Fibroblast of mammary gland (primary cell): ENCODE measurements at regions not wholly inside any gene's neighbourhood (a gene's known extent, or its start where the extent isn't known, plus 50 kb on each side); places are given as distances from the start of the nearest gene placed in this dataset.

Source experiments
- DNase-seq: peaks from one replicate; pipeline ENCODE4 v3.0.0-alpha.2; 2010; ENCODE audit warnings: low read depth
- H3K4me3 ChIP-seq: 2 replicates; pipeline ENCODE4 v1.5.1; 2011; ENCODE audit warnings: low read depth, mild to moderate bottlenecking, low read length, moderate library complexity; ENCODE audit not compliant: control insufficient read depth
- CTCF ChIP-seq: conservative IDR thresholded peaks from 2 replicates; pipeline ENCODE4 v1.5.1; 2011; ENCODE audit warnings: low read depth, low read length, inconsistent platforms; ENCODE audit not compliant: control insufficient read depth, insufficient read depth

- DNase-seq: no peak
- H3K4me3 ChIP-seq: no peak overlapping the region
- TF ChIP-seq CTCF: no peak
Measured at GRCh38 chr6:18335948-18336347, 51.2 kb upstream of the RNF144B start.

- DNase-seq: no peak
- no peak for TF ChIP-seq CTCF
- H3K4me3 ChIP-seq: no peak overlapping the region
Measured at GRCh38 chr6:18334251-18334650, 52.9 kb upstream of the RNF144B start.

GRCh38 chr6:18330548-18331081 lies 56.5 kb upstream of the RNF144B start:
- no peak overlapping the region for H3K4me3 ChIP-seq
- TF ChIP-seq CTCF: no peak
- DNase-seq: no peak

- H3K4me3 ChIP-seq: no peak overlapping the region
- no peak for TF ChIP-seq CTCF
- DNase-seq: no peak
Measured at GRCh38 chr6:18329776-18330175, 57.4 kb upstream of the RNF144B start.

- DNase-seq: no peak
- TF ChIP-seq CTCF: no peak
- no peak overlapping the region for H3K4me3 ChIP-seq
Measured at GRCh38 chr6:18328540-18328939, 58.6 kb upstream of the RNF144B start.

GRCh38 chr6:18328070-18328469 lies 59.1 kb upstream of the RNF144B start:
- no peak for DNase-seq
- no peak for TF ChIP-seq CTCF
- no peak overlapping the region for H3K4me3 ChIP-seq

GRCh38 chr6:18327626-18328025 lies 59.5 kb upstream of the RNF144B start:
- DNase-seq: no peak
- no peak for TF ChIP-seq CTCF
- no peak overlapping the region for H3K4me3 ChIP-seq
